CD14-positive monocyte (primary cell): ENCODE measurements at regions not wholly inside any gene's neighbourhood (a gene's known extent, or its start where the extent isn't known, plus 50 kb on each side); places are given as distances from the start of the nearest gene placed in this dataset.
"Not testable (repeated sequence)": the region's sequence is repeated elsewhere in the genome, so short reads cannot be mapped to it uniquely, and the experiment has no call there.

ENCODE experiments used
- DNase-seq, 3 donors: peaks; one replicate each; pipeline ENCODE4 v3.0.0-alpha.2; 2011 to 2022
- H2AFZ ChIP-seq: 2 replicates; pipeline ENCODE4 v1.6.0; 2012; ENCODE audit warnings: mild to moderate bottlenecking, low read depth, low read length, inconsistent platforms; ENCODE audit not compliant: insufficient read depth, poor library complexity, severe bottlenecking
- H3K27ac ChIP-seq, 2 donors: 1 replicate in 1 of 2; 2 replicates in 1 of 2; pipeline ENCODE4 v1.5.1; 2012 to 2013; ENCODE audit warnings: low read length in 2 of 2, control low read depth in 1 of 2, inconsistent platforms in 1 of 2, low read depth in 1 of 2, mild to moderate bottlenecking in 1 of 2
- H3K27me3 ChIP-seq, 2 donors: one replicate each; pipeline versions ENCODE4 v1.6.0 to v1.6.1; 2011 to 2013; ENCODE audit warnings: low read length in 2 of 2; ENCODE audit not compliant: control insufficient read depth in 2 of 2, insufficient read depth in 2 of 2
- H3K36me3 ChIP-seq, 2 donors: replicated peaks in 1 of 2; 1 replicate in 1 of 2; 2 replicates in 1 of 2; pipeline versions ENCODE4 v1.5.1 to v1.6.1; 2012 to 2013; ENCODE audit warnings: low read length in 2 of 2, control low read depth in 1 of 2, inconsistent platforms in 1 of 2, mild to moderate bottlenecking in 1 of 2; ENCODE audit not compliant: insufficient read depth in 2 of 2, control insufficient read depth in 1 of 2
- H3K4me1 ChIP-seq, 2 donors: 1 replicate in 1 of 2; 2 replicates in 1 of 2; pipeline versions ENCODE4 v1.5.1 to v1.6.1; 2012 to 2013; ENCODE audit warnings: low read length in 2 of 2, control low read depth in 1 of 2, inconsistent platforms in 1 of 2, mild to moderate bottlenecking in 1 of 2, moderate library complexity in 1 of 2; ENCODE audit not compliant: insufficient read depth in 2 of 2, control insufficient read depth in 1 of 2
- H3K4me2 ChIP-seq: replicated peaks from 2 replicates; pipeline ENCODE3; 2012; ENCODE audit warnings: low read length, moderate library complexity, mild to moderate bottlenecking; ENCODE audit not compliant: poor library complexity, severe bottlenecking; ENCODE audit errors: extremely low read depth
- H3K4me3 ChIP-seq, 3 experiments: fragments of 200-600 bp in 1 of 3; sonication (generic) in 1 of 3; replicated peaks in 1 of 3; 1 replicate in 2 of 3; 2 replicates in 1 of 3; pipeline ENCODE4 v1.5.1; 2011 to 2013; ENCODE audit warnings: low read length in 3 of 3, mild to moderate bottlenecking in 3 of 3, control low read depth in 2 of 3, low read depth in 2 of 3, inconsistent platforms in 1 of 3, moderate library complexity in 1 of 3
- H3K79me2 ChIP-seq: 2 replicates; pipeline ENCODE4 v1.6.0; 2012; ENCODE audit warnings: mild to moderate bottlenecking, control low read depth, inconsistent platforms, low read length, moderate library complexity; ENCODE audit not compliant: insufficient read depth
- H3K9ac ChIP-seq: 2 replicates; pipeline ENCODE4 v1.6.0; 2017; ENCODE audit warnings: low read length, mild to moderate bottlenecking; ENCODE audit not compliant: insufficient read depth, poor library complexity, severe bottlenecking
- H3K9me3 ChIP-seq, 2 donors: replicated peaks in 1 of 2; 1 replicate in 1 of 2; 2 replicates in 1 of 2; pipeline versions ENCODE4 v1.5.1 to v1.6.1; 2012 to 2013; ENCODE audit warnings: low read length in 2 of 2, control low read depth in 1 of 2; ENCODE audit not compliant: control insufficient read depth in 1 of 2, insufficient read depth in 1 of 2
- H4K20me1 ChIP-seq: 2 replicates; pipeline ENCODE4 v1.6.0; 2012; ENCODE audit warnings: mild to moderate bottlenecking, low read length, control low read depth, moderate library complexity; ENCODE audit not compliant: insufficient read depth
- H3K27ac Mint-ChIP-seq, 7 donors: one replicate each; pipeline ENCODE4 v1.8.0; 2020; ENCODE audit warnings: mild to moderate bottlenecking in 7 of 7, mixed read lengths in 7 of 7, moderate library complexity in 6 of 7, inconsistent platforms in 2 of 7
- H3K27me3 Mint-ChIP-seq, 3 donors: one replicate each; pipeline ENCODE4 v1.8.0; 2021 to 2022; ENCODE audit warnings: low read depth in 3 of 3, mild to moderate bottlenecking in 3 of 3, mixed read lengths in 3 of 3, moderate library complexity in 3 of 3, inconsistent platforms in 1 of 3
- H3K36me3 Mint-ChIP-seq, 2 donors: one replicate each; pipeline ENCODE4 v1.8.0; 2020; ENCODE audit warnings: mixed read lengths in 2 of 2, inconsistent platforms in 1 of 2, mild to moderate bottlenecking in 1 of 2
- H3K4me1 Mint-ChIP-seq: one replicate; pipeline ENCODE4 v1.8.0; 2020; ENCODE audit warnings: mild to moderate bottlenecking, mixed read lengths
- H3K4me3 Mint-ChIP-seq, 2 donors: one replicate each; pipeline ENCODE4 v1.8.0; 2020; ENCODE audit warnings: mild to moderate bottlenecking in 2 of 2, mixed read lengths in 2 of 2, moderate library complexity in 1 of 2
- H3K9me3 Mint-ChIP-seq, 7 donors: one replicate each; pipeline ENCODE4 v1.8.0; 2020 to 2022; ENCODE audit warnings: mixed read lengths in 7 of 7, mild to moderate bottlenecking in 6 of 7, moderate library complexity in 6 of 7, inconsistent platforms in 2 of 7
- CTCF ChIP-seq: fragments of 200-600 bp; IDR thresholded peaks from one replicate; pipeline ENCODE4 v1.8.0; 2022; ENCODE audit warnings: antibody characterized with exemption, mild to moderate bottlenecking
- WGBS: methylation state at CpG from one replicate; pipeline ENCODE4 v1.1.5; 2013; ENCODE audit warnings: missing lambda C conversion rate; ENCODE audit not compliant: insufficient coverage; 5-methylcytosine and 5-hydroxymethylcytosine counted together
- intact Hi-C, 2 donors: fragments of 100-400 bp; cut with micrococcal nuclease; formaldehyde crosslinking; loops; one replicate each; pipeline versions ENCODE4 v1.15.0 to v1.15.1; 2023

- Histone ChIP-seq H3K9ac (no peak overlapping the region), H3K27ac (no peak overlapping the region), H3K36me3 (no peaks in the 10 kb centered on the region), H3K79me2 (no peaks in the 10 kb centered on the region), H4K20me1 (no peaks in the 10 kb centered on the region), H3K4me3 (no peak overlapping the region), H3K9me3 (peaks cover 0 to 3% of the 10 kb centered on the region in 2 donors), H3K4me1 (no peaks in the 10 kb centered on the region), H2AFZ (no peak overlapping the region), H3K4me2 (no peak overlapping the region), H3K27me3 (no peaks in the 10 kb centered on the region)
- no peak for DNase-seq
- H3K4me1 Mint-ChIP-seq: no peaks in the 10 kb centered on the region
- no peak overlapping the region for H3K27ac Mint-ChIP-seq
- peaks cover 0 to 8% (median 2%) of the 10 kb centered on the region in 7 donors for H3K9me3 Mint-ChIP-seq
- WGBS: 83% methylated on average over 1 of the region's 2 CpGs
- no peaks in the 10 kb centered on the region for H3K27me3 Mint-ChIP-seq
- no peak for TF ChIP-seq CTCF
- intact Hi-C loops: no loop called here
- H3K36me3 Mint-ChIP-seq: no peaks in the 10 kb centered on the region
- no peak overlapping the region for H3K4me3 Mint-ChIP-seq
Observed at GRCh38 chr6:86412057-86412456, 525.3 kb upstream of the HTR1E start.

- H3K27ac ChIP-seq: no peak overlapping the region
- H3K36me3 ChIP-seq: no peaks in the 10 kb centered on the region
- H3K4me2 ChIP-seq: no peak overlapping the region
- no peaks in the 10 kb centered on the region for H3K79me2 ChIP-seq
- H3K27me3 ChIP-seq: no peaks in the 10 kb centered on the region
- no peaks in the 10 kb centered on the region for H3K27me3 Mint-ChIP-seq
- no peak overlapping the region for H3K27ac Mint-ChIP-seq
- WGBS: no CpG with 5 or more reads among the region's 2 CpGs
- H4K20me1 ChIP-seq: no peaks in the 10 kb centered on the region
- intact Hi-C loops: no loop called here
- no peak overlapping the region for H3K4me3 Mint-ChIP-seq
- H3K4me1 ChIP-seq: no peaks in the 10 kb centered on the region
- no peak overlapping the region for H3K9ac ChIP-seq
- peaks cover 3 to 4% of the 10 kb centered on the region in 2 donors for H3K9me3 ChIP-seq
- no peaks in the 10 kb centered on the region for H3K4me1 Mint-ChIP-seq
- no peak for TF ChIP-seq CTCF
- no peak for DNase-seq
- H3K9me3 Mint-ChIP-seq: peaks cover 0 to 5% (median 4%) of the 10 kb centered on the region in 7 donors
- no peak overlapping the region for H3K4me3 ChIP-seq
- H3K36me3 Mint-ChIP-seq: no peaks in the 10 kb centered on the region
- no peak overlapping the region for H2AFZ ChIP-seq
Observed at GRCh38 chr6:86407128-86407527, 530.2 kb upstream of the HTR1E start.

GRCh38 chr6:86392850-86393249 is 544.5 kb upstream of the HTR1E start:
- H3K4me1 ChIP-seq, H3K4me1 Mint-ChIP-seq, DNase-seq, H3K27me3 Mint-ChIP-seq, H3K4me3 Mint-ChIP-seq, H3K36me3 Mint-ChIP-seq, H3K4me3 ChIP-seq, H3K27me3 ChIP-seq, H3K27ac ChIP-seq, H3K79me2 ChIP-seq, H2AFZ ChIP-seq, H3K4me2 ChIP-seq, H3K27ac Mint-ChIP-seq, H3K36me3 ChIP-seq, intact Hi-C loops, H3K9ac ChIP-seq, H4K20me1 ChIP-seq: not testable (repeated sequence)
- WGBS: 77% methylated on average over 2 of the region's 3 CpGs
- H3K9me3 Mint-ChIP-seq: peaks cover 5 to 31% (median 19%) of the 10 kb centered on the region in 7 donors
- H3K9me3 ChIP-seq: peaks cover 20 to 31% of the 10 kb centered on the region in 2 donors
